NCI-H2171 treated with DMSO at 0.1 percent for 48 hours (cell line): ENCODE measurements at regions not wholly inside any gene's neighbourhood (a gene's known extent, or its start where the extent isn't known, plus 50 kb on each side); places are given as distances from the start of the nearest gene placed in this dataset.

ENCODE experiments used
- DNase-seq: peaks from one replicate; lab custom pipeline; 2025; lab: John Stamatoyannopoulos, UW

DNA sequence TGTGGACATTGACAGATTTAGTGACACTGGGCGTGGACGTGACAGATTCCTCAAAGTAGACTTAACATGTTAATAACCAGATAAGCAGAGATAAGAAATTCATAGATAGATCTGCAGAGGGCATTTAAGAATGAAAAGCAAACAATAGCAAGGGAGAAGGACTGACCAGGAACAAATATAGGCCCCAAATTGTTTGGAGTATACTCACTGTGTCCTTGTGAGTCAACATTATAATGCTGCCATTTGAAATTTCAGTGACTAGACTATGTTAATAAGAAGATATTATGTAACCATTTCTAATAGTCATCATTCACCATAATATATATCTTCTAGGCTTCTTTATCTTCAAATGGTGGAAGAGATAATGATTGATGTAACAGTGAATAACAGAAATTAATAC is 78.1 kb upstream of the SLC38A11 start:
- no peak for DNase-seq

- no peak for DNase-seq
These were observed 77.2 kb upstream of the SLC38A11 start for GRCh38 chr2:165032559-165032958.

DNA sequence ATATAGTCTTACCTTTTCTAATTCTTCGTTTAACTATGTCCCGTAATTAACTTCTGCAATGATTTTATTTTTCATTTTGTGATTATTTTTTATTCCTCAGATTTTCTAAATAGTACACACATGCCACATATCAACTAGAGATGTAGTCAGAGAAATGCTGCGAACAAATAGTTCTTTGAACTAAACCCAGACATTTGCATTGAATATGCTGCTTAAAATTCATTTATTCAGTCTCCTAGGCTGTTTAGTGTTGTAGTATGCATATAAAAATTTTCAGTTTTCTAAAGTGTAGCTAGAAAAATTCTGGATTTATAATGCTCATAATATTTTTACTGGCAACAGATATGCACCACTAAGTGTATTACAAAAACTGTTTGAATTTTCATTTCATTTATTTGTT is 68.9 kb upstream of the SLC38A11 start:
- no peak for DNase-seq

GRCh38 chr2:165022781-165023180 is 67.5 kb upstream of the SLC38A11 start:
- DNase-seq = no peak

DNA sequence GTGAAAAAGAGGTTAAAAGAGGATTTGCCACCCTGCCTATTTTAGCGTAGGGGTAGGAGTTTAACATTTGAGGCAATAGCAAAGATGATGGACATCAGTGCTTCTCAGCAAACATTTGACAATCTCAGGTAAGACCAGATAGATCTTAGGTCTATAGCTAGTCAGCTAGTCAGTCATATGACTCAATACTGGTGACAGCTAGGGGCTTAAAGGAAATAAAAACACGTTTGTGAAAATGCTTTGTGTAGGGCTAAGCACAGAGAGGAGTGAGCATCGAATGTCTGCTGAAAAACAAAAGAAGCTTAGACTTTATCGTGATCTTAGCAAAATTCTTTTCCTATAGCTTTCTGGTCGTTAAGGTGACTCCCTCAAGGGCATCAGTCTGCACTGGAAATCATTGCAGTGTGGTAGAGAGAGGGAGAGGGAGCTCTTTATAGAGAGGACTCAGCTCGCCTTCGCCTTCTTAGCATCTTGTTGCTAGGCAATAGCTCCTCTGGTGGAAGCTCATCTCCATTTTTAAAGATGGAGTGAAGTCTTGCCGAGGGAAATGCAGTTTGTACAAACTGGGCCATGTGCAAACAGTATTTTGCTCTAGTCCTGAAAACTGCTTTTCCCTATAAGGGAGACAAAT is 62.8 kb upstream of the SLC38A11 start:
- no peak for DNase-seq

DNA sequence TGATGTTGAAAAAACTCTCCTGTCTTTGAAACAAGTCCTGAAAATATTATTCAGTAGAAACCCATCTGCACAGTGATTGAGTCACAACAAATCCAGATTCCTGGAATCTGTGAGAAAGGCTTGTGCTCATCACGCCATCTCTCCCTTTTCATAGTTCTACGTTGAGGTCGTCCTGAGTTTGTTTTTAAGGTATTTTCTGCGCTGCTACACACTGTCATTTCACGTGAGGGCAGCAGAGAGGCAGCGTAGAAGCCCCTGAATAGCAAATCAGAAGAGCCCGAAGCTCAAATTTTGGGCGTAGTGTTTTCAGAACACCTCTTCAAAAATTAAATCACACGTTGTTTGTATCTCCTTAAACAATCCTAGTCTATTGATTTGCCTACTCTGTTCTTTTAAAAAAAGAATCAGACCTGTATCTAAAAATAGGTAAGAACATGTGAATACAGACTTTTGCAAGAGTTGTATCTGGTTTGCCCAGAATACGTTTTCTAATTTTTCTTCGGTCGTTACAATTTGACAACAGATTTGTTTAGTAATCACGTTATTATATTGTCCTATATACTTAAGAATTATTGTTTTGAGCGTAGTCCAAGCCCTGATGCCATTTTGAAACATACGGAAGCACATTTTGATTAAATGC is 61.6 kb upstream of the SLC38A11 start:
- peak; percentile 63 for DNase-seq

GRCh38 chr2:165015052-165015642 is 59.8 kb upstream of the SLC38A11 start:
- peak; percentile 59 for DNase-seq

DNA sequence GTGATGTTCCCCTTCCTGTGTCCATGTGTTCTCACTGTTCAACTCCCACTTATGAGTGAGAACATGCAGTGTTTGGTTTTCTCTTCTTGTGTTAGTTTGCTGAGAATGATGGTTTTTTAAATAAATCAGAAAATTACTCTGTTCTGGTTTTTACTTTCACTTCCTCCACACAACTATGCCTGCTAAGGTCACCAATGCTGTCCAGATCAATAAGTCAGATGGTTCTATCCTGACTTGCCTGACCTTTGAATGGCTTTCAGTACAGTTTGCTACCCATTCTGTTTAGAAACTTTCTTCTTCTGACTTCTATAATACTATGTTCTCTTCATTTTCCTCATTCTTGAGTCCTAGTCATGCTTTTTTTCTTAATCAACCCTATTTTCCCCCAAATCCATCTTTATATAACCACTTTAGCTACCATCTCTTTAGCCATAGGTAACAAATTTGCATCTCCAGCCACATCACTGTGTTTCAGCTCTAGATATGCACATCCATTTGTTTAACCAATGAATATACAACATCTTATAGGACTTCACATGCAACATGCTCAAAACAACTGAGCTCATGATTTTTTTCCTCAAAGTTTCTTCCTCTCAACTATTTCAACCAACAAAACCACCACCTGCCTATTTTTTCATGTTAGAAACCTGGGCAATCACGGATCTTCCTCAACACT is 58.8 kb upstream of the SLC38A11 start:
- DNase-seq = no peak

- no peak for DNase-seq
These were observed 55.9 kb upstream of the SLC38A11 start for GRCh38 chr2:165011199-165011598.

GRCh38 chr2:165010556-165010955 is 55.2 kb upstream of the SLC38A11 start:
- no peak for DNase-seq

DNA sequence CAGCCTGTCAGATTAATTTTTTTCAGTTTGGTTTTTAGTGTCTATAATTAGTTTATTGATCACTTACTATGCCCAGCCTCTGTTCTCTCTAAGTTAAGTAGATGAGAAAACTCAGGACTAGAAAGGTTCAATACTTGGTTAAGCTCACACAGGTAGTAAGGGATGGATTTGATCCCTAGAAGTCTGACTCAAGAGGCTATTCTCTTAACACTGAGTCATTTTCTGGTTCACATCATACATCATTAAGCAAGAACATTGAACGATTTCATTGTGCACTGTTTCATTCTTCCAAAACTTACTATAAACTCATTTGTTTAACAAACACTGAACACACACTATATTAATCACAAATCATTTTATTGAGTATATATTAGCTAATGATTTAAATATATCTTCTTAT is 54.1 kb upstream of the SLC38A11 start:
- DNase-seq = no peak

DNA sequence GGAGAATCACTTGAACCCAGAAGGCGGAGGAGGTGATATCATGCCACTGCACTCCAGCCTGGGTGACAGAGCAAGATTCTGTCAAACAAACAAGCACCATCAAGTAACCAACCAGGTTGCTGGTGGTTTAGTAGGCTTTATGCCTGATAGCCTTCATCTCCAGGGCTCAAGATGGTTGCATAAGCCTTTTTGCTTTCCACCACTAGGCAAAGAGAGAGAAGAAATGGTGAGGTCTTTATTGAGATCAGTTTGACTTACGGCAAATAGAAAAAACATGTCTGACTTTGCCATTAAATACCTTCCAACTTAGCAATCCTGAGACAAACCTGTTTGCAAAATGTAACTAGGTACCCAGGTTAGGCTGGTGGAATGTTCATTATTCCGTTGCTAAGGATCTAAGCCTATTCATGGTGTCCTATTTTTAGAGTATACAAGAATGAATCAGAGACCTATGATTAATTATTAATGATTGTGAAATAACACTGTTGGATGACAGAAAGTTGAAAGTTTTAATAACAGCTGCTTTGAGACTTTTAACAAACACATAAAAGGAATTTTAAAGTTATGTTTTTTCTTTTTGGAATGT is 53.5 kb upstream of the SLC38A11 start:
- no peak for DNase-seq

- DNase-seq = no peak
These were observed 51.9 kb upstream of the SLC38A11 start for GRCh38 chr2:165007161-165007744.
